ENCODE measurements at regions not wholly inside any gene's neighbourhood (a gene's known extent, or its start where the extent isn't known, plus 50 kb on each side); places are given as distances from the start of the nearest gene placed in this dataset.

- Histone ChIP-seq H3K4me3 (no peak overlapping the region), H3K27me3 (peaks cover 35% of the 10 kb centered on the region), H3K9me3 (ENCODE audit: low read depth) (no peaks in the 10 kb centered on the region), H3K9ac (no peak overlapping the region), H3K27ac (no peak overlapping the region), H3K36me3 (no peaks in the 10 kb centered on the region), H3F3A (ENCODE audit: low read depth) (no peaks in the 10 kb centered on the region), H3K79me2 (ENCODE audit: low read depth) (no peaks in the 10 kb centered on the region), H4K20me1 (ENCODE audit: low read depth) (no peaks in the 10 kb centered on the region), H3K4me2 (no peak overlapping the region), H2AFZ (replicated peaks) (no peak overlapping the region), H3K4me1 (peaks cover 15% of the 10 kb centered on the region)
- TF ChIP-seq EZH2phosphoT487 (IDR thresholded peaks at IDR 0.05) (no peak), CTCF (IDR thresholded peaks at IDR 0.05) (no peak), EZH2 (IDR thresholded peaks at IDR 0.05) (no peak)
- H3K9me3 Mint-ChIP-seq: peaks cover 6% of the 10 kb centered on the region
- H3K4me3 Mint-ChIP-seq: no peak overlapping the region
- H3K4me1 Mint-ChIP-seq: peaks cover 19% of the 10 kb centered on the region
- DNase-seq (ENCODE audit: low spot score): no peak
- H3K27ac Mint-ChIP-seq: no peak overlapping the region
- H3K36me3 Mint-ChIP-seq: no peaks in the 10 kb centered on the region
- H3K27me3 Mint-ChIP-seq (ENCODE audit: insufficient read depth, low read depth): peaks cover 15% of the 10 kb centered on the region
These were observed 65.1 kb upstream of the GPR45 start for GRCh38 chr2:105176429-105176828.

DNA sequence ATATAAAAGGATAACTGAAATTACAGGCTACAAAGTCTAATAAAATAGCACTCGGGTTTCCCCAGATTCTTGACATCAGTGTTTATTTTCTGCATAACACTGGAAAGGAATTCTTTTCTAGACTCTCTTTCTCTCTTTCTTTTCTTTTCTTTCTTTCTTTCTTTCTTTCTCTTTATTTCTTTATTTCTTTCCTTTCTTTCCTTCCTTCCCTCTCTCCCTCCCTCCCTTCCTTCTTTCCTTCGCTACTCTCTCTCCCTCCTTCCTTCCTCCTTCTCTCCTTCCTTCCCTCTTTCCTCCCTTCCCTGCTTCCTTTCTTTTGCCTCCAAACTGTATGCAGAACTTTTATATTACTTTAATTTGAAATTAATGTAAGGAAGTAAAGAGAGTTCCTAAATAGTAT is 64.5 kb upstream of the GPR45 start:
- Histone ChIP-seq H3F3A (ENCODE audit: low read depth) (no peaks in the 10 kb centered on the region), H3K9me3 (ENCODE audit: low read depth) (no peaks in the 10 kb centered on the region), H3K9ac (no peak overlapping the region), H3K36me3 (no peaks in the 10 kb centered on the region), H3K79me2 (ENCODE audit: low read depth) (no peaks in the 10 kb centered on the region), H3K4me2 (no peak overlapping the region), H3K27ac (no peak overlapping the region), H3K4me3 (no peak overlapping the region), H3K27me3 (peaks cover 35% of the 10 kb centered on the region), H2AFZ (replicated peaks) (no peak overlapping the region), H3K4me1 (peaks cover 15% of the 10 kb centered on the region), H4K20me1 (ENCODE audit: low read depth) (no peaks in the 10 kb centered on the region)
- H3K4me3 Mint-ChIP-seq: no peak overlapping the region
- H3K9me3 Mint-ChIP-seq: peaks cover 6% of the 10 kb centered on the region
- no peak for DNase-seq (ENCODE audit: low spot score)
- H3K27ac Mint-ChIP-seq: no peak overlapping the region
- H3K27me3 Mint-ChIP-seq (ENCODE audit: insufficient read depth, low read depth): peaks cover 17% of the 10 kb centered on the region
- peaks cover 19% of the 10 kb centered on the region for H3K4me1 Mint-ChIP-seq
- H3K36me3 Mint-ChIP-seq: no peaks in the 10 kb centered on the region
- no peak for TF ChIP-seq EZH2 (IDR thresholded peaks at IDR 0.05)
- TF ChIP-seq CTCF (IDR thresholded peaks at IDR 0.05): no peak
- no peak for TF ChIP-seq EZH2phosphoT487 (IDR thresholded peaks at IDR 0.05)

DNA sequence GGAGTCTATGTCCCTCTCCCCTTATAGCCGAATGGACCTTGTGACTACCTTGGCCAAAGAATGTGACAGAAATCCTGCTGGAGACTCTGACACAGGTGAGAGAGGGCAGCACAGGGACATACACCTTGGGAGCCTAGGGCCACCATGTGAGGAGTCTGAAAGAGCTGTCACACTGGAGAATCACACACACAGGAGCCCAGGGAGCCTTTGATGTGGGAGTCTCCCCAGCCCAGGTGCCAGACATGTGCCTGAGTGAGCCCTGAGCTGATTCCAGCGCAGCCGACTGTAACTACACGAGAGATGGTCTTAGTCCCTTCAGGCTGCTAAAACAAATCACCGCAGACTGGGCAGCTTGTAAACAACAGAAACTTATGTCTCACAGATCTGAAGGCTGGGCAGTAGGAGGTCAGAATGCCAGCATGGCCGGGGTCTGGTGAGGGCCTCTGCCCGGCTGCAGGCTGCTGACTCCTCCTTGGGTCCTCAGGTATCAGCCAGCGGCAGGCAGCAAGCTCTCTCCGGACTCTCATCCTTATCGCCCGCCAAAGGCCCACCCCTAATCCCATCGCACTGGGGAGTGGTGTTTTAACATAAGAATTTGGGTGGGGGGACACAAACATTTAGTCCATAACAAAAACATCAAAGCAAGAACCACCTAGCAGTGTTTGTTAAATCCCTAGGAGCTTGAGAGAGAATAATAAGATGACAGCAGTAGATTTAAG is 63.8 kb upstream of the GPR45 start:
- Histone ChIP-seq H3K4me2 (no peak overlapping the region), H3K4me1 (peaks cover 15% of the 10 kb centered on the region), H3K36me3 (no peaks in the 10 kb centered on the region), H3K4me3 (no peak overlapping the region), H3K27ac (no peak overlapping the region), H4K20me1 (ENCODE audit: low read depth) (no peaks in the 10 kb centered on the region), H3K27me3 (peaks cover 35% of the 10 kb centered on the region), H2AFZ (replicated peaks) (peak overlapping the region; percentile 42), H3F3A (ENCODE audit: low read depth) (no peaks in the 10 kb centered on the region), H3K9me3 (ENCODE audit: low read depth) (no peaks in the 10 kb centered on the region), H3K79me2 (ENCODE audit: low read depth) (no peaks in the 10 kb centered on the region), H3K9ac (no peak overlapping the region)
- H3K4me3 Mint-ChIP-seq: no peak overlapping the region
- H3K27ac Mint-ChIP-seq: no peak overlapping the region
- H3K36me3 Mint-ChIP-seq: no peaks in the 10 kb centered on the region
- no peak for TF ChIP-seq CTCF (IDR thresholded peaks at IDR 0.05)
- no peak for TF ChIP-seq EZH2 (IDR thresholded peaks at IDR 0.05)
- TF ChIP-seq EZH2phosphoT487 (IDR thresholded peaks at IDR 0.05): no peak
- peaks cover 17% of the 10 kb centered on the region for H3K27me3 Mint-ChIP-seq (ENCODE audit: insufficient read depth, low read depth)
- peaks cover 6% of the 10 kb centered on the region for H3K9me3 Mint-ChIP-seq
- H3K4me1 Mint-ChIP-seq: peaks cover 19% of the 10 kb centered on the region
- DNase-seq (ENCODE audit: low spot score): no peak
